ENCODE measurements at regions not wholly inside any gene's neighbourhood (a gene's known extent, or its start where the extent isn't known, plus 50 kb on each side); places are given as distances from the start of the nearest gene placed in this dataset.

DNA sequence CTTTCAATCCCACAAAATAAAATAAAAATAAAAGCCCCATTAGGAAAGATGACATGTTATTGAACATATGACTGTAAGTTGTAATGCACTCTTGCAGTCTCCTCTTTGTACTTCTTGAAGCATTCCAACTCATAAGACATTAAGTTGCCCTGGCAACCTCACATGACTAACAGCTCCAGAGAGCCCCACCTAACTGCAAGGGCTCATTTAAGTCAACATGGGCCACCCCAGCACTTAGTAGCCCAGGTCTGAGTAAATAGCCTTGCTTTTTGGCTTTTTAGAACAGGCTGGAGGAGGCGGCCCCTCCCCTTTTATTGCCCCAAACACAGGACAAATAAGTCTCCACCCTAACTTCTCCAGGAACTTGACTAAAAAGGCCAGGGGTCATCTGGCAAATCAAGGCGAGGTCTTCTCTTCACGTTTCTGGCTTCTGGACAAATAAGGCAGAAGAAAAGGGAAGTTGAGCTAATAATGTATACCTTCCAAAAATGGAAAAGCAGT, 135.1 kb downstream of the TMCO5A start:
- no peak for FAIRE-seq
- CTCF ChIA-PET, result interaction anchor here (0.6 to 1.9 kb wide), 15 partner anchors 8 to 494 kb away, joined by 3 to 13 read pairs (median 3); no protein-coding TSS in a partner anchor

GRCh38 chr15:38070778-38071177, 136.3 kb downstream of the TMCO5A start:
- Histone ChIP-seq H3K27me3 (ENCODE audit: control insufficient read depth in 2 of 2, insufficient read depth in 2 of 2, low read length in 2 of 2) (no peaks in the 10 kb centered on the region), H3K9me1 (replicated peaks; ENCODE audit: control insufficient read depth, extremely low read depth, insufficient read depth, low read length) (no peaks in the 10 kb centered on the region), H3K36me3 (ENCODE audit: control insufficient read depth in 2 of 2, extremely low read depth in 1 of 2, insufficient read depth in 2 of 2, low read length in 2 of 2) (no peaks in the 10 kb centered on the region), H3K9me3 (replicated peaks; ENCODE audit: control insufficient read depth, insufficient read depth, low read length) (no peaks in the 10 kb centered on the region), H3K4me2 (ENCODE audit: insufficient read depth, low read length) (no peak overlapping the region), H3K4me3 (replicated peaks in 1 of 3; ENCODE audit: insufficient read depth in 1 of 3, low read depth in 1 of 3, low read length in 3 of 3) (no peak overlapping the region), H3K79me2 (ENCODE audit: control insufficient read depth, insufficient read depth, low read length) (no peaks in the 10 kb centered on the region), H4K20me1 (replicated peaks; ENCODE audit: control insufficient read depth, extremely low read depth, insufficient read depth, low read length) (no peaks in the 10 kb centered on the region), H3K4me1 (ENCODE audit: control insufficient read depth, extremely low read depth, insufficient read depth, low read length) (peaks cover 40% of the 10 kb centered on the region), H3K9ac (replicated peaks; ENCODE audit: extremely low read depth, insufficient read depth, low read length) (no peak overlapping the region), H3K27ac (ENCODE audit: insufficient read depth, low read depth, low read length) (no peak overlapping the region), H2AFZ (ENCODE audit: low read depth, low read length) (no peak overlapping the region)
- intact Hi-C loops (cut with micrococcal nuclease), result loop anchor here (10.0 kb wide), 1 partner anchor 284 kb away; no protein-coding TSS in a partner anchor
- no peak for DNase-seq (ENCODE audit: low read depth, low spot score)
- no TSS peak for BruUV-seq (replicated peaks)
- no peak for FAIRE-seq
- TF ChIP-seq CTCF (IDR thresholded peaks at IDR 0.05; ENCODE audit: extremely low read depth in 1 of 2, insufficient read depth in 1 of 2, low read depth in 1 of 2, low read length in 2 of 2) (no peak), MYC (IDR thresholded peaks at IDR 0.05; ENCODE audit: low read depth, low read length) (no peak), POLR2A (IDR thresholded peaks at IDR 0.05; ENCODE audit: low read depth, low read length) (no peak)
- dilution Hi-C loops (cut with MboI; ENCODE audit: extremely low pct_ligation_motif_present, low sequenced_read_pairs), result no loop called here
- POLR2A ChIA-PET, result no interaction called here
- CTCF ChIA-PET, result no interaction called here

More for the DNA sequence above, 135.1 kb downstream of the TMCO5A start:
- H3K4me2 ChIP-seq (ENCODE audit: insufficient read depth, low read length), result peak overlapping the region; percentile 90
- no peaks in the 10 kb centered on the region for H3K9me1 ChIP-seq (replicated peaks; ENCODE audit: control insufficient read depth, extremely low read depth, insufficient read depth, low read length)
- no peaks in the 10 kb centered on the region for H3K9me3 ChIP-seq (replicated peaks; ENCODE audit: control insufficient read depth, insufficient read depth, low read length)
- H3K4me1 ChIP-seq (ENCODE audit: control insufficient read depth, extremely low read depth, insufficient read depth, low read length), result peaks cover 40% of the 10 kb centered on the region
- no peaks in the 10 kb centered on the region for H3K79me2 ChIP-seq (ENCODE audit: control insufficient read depth, insufficient read depth, low read length)
- TF ChIP-seq GATA2 (IDR thresholded peaks at IDR 0.05; ENCODE audit: insufficient read depth, insufficient read length, low read depth, low read length), result peak; percentile 9
- no peak for TF ChIP-seq CTCF (IDR thresholded peaks at IDR 0.05; ENCODE audit: extremely low read depth in 1 of 2, insufficient read depth in 1 of 2, low read depth in 1 of 2, low read length in 2 of 2)
- H3K27me3 ChIP-seq (ENCODE audit: control insufficient read depth in 2 of 2, insufficient read depth in 2 of 2, low read length in 2 of 2), result no peaks in the 10 kb centered on the region
- peak overlapping the region; percentile 66 for H3K9ac ChIP-seq (replicated peaks; ENCODE audit: extremely low read depth, insufficient read depth, low read length)
- H2AFZ ChIP-seq (ENCODE audit: low read depth, low read length), result peak overlapping the region; percentile 53
- intact Hi-C loops (cut with micrococcal nuclease) (loop anchor here (1.0 to 10.0 kb wide), 2 partner anchors 15 to 285 kb away; no protein-coding TSS in a partner anchor), dilution Hi-C loops (cut with MboI; ENCODE audit: extremely low pct_ligation_motif_present, low sequenced_read_pairs) (no loop called here)
- POLR2A ChIA-PET, result no interaction called here
- H3K4me3 ChIP-seq (replicated peaks in 1 of 3; ENCODE audit: insufficient read depth in 1 of 3, low read depth in 1 of 3, low read length in 3 of 3), result peak overlapping the region in 2 of 3 experiments; percentile 11 to 50
- DNase-seq (ENCODE audit: low read depth, low spot score), result peak; percentile 61
- H3K27ac ChIP-seq (ENCODE audit: insufficient read depth, low read depth, low read length), result peak overlapping the region; percentile 89
- BruUV-seq (replicated peaks), result TSS peak; percentile 53
- H4K20me1 ChIP-seq (replicated peaks; ENCODE audit: control insufficient read depth, extremely low read depth, insufficient read depth, low read length), result no peaks in the 10 kb centered on the region
- no peaks in the 10 kb centered on the region for H3K36me3 ChIP-seq (ENCODE audit: control insufficient read depth in 2 of 2, extremely low read depth in 1 of 2, insufficient read depth in 2 of 2, low read length in 2 of 2)

Measured in endothelial cell of umbilical vein (primary cell).